ENCODE measurements at regions not wholly inside any gene's neighbourhood (a gene's known extent, or its start where the extent isn't known, plus 50 kb on each side); places are given as distances from the start of the nearest gene placed in this dataset.

DNA sequence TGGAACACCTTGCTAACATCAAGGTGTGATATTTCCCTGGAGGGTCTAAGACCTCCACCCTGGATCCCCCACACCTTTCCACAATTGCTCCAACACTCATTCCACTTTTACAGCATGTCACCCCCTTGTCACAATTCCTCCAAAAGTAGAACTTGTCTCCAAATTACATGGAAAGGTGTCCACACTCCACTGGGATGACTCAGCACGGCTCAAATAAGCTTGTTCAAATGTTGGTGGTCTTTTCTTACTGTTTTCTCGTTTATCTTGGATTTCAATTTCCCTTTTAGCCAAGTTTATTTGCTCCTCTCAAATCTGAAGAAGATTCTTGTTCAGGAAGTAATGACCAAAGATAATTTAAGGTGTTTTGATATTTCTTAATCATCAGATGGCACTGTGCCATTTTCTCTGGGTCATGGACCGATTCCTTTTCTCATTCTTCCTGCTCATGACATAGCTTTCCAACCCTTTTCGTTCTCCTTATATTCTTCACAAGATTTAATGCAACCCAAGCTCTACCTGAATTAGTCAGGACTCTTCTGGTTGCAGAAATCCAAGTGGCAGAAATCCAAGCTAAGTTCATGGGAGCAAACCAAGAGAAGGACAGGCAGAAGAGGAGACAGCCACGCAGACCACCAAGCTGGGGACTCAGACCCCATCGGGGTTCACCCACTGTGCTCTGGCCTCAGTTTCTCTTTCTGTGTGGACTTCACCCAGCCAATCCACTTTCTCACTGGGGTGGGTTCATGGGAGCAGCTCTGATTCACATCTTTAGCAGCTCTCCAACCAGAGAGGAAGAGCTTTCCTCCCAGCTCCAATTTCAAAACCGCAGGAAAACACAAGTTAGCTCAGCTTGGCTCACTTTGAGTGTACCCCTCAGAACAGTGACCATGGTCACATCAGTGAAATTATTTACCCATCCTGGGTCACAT is 110.5 kb upstream of the CDYL start:
- TF ChIP-seq, protein P1, sequence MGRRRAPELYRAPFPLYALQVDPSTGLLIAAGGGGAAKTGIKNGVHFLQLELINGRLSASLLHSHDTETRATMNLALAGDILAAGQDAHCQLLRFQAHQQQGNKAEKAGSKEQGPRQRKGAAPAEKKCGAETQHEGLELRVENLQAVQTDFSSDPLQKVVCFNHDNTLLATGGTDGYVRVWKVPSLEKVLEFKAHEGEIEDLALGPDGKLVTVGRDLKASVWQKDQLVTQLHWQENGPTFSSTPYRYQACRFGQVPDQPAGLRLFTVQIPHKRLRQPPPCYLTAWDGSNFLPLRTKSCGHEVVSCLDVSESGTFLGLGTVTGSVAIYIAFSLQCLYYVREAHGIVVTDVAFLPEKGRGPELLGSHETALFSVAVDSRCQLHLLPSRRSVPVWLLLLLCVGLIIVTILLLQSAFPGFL (CRISPR knock-in tag; IDR thresholded peaks at IDR 0.05), result no peak
- no peak for TF ChIP-seq ZNF143 (CRISPR knock-in tag; IDR thresholded peaks at IDR 0.05)
- TF ChIP-seq POLR2A (conservative IDR thresholded peaks at IDR 0.05), result no peak
- TF ChIP-seq, protein P2, sequence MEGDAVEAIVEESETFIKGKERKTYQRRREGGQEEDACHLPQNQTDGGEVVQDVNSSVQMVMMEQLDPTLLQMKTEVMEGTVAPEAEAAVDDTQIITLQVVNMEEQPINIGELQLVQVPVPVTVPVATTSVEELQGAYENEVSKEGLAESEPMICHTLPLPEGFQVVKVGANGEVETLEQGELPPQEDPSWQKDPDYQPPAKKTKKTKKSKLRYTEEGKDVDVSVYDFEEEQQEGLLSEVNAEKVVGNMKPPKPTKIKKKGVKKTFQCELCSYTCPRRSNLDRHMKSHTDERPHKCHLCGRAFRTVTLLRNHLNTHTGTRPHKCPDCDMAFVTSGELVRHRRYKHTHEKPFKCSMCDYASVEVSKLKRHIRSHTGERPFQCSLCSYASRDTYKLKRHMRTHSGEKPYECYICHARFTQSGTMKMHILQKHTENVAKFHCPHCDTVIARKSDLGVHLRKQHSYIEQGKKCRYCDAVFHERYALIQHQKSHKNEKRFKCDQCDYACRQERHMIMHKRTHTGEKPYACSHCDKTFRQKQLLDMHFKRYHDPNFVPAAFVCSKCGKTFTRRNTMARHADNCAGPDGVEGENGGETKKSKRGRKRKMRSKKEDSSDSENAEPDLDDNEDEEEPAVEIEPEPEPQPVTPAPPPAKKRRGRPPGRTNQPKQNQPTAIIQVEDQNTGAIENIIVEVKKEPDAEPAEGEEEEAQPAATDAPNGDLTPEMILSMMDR (IDR thresholded peaks at IDR 0.05 in 2 of 3, conservative IDR thresholded peaks at IDR 0.05 in 1 of 3; ENCODE audit: insufficient read depth in 2 of 3, low read depth in 1 of 3, low read length in 3 of 3), result no peak
- TF ChIP-seq U2AF2 (optimal IDR thresholded peaks at IDR 0.05; ENCODE audit: low read depth, low read length), result no peak
- no peak for TF ChIP-seq JUND (IDR thresholded peaks at IDR 0.05; ENCODE audit: borderline replicate concordance, low read depth, low read length)
- TF ChIP-seq JUND (tag; IDR thresholded peaks at IDR 0.05; ENCODE audit: borderline replicate concordance, low read depth, low read length), result no peak
- no peak for TF ChIP-seq TARDBP (IDR thresholded peaks at IDR 0.05)
- TF ChIP-seq KDM5B (IDR thresholded peaks at IDR 0.05; ENCODE audit: insufficient replicate concordance, low read depth, low read length), result no peak
- no peak for TF ChIP-seq EGR1 (conservative IDR thresholded peaks at IDR 0.05)
- TF ChIP-seq KAT2B (IDR thresholded peaks at IDR 0.05; ENCODE audit: low read depth, low read length), result no peak

Measured in K562 (cell line).